ENCODE measurements at regions not wholly inside any gene's neighbourhood (a gene's known extent, or its start where the extent isn't known, plus 50 kb on each side); places are given as distances from the start of the nearest gene placed in this dataset.

GRCh38 chr16:86066811-86067210, 167.8 kb downstream of the IRF8 start:
- no peak for TF ChIP-seq CTCF (IDR thresholded peaks at IDR 0.05; ENCODE audit: low read depth, low read length, poor library complexity, severe bottlenecking)
- TF ChIP-seq EZH2phosphoT487 (IDR thresholded peaks at IDR 0.05; ENCODE audit: borderline replicate concordance, low read length), result no peak

All from DOHH2 (cell line).